GM18870 (cell line): ENCODE measurements at regions not wholly inside any gene's neighbourhood (a gene's known extent, or its start where the extent isn't known, plus 50 kb on each side); places are given as distances from the start of the nearest gene placed in this dataset.
"Not testable (repeated sequence)": the region's sequence is repeated elsewhere in the genome, so short reads cannot be mapped to it uniquely, and the experiment has no call there.

Experiments
- ATAC-seq: cut with Tn5 transposase; IDR thresholded peaks from one replicate; pipeline ENCODE4 v1.9.1; 2021; ENCODE audit warnings: moderate library complexity; ENCODE audit not compliant: unreplicated experiment

- no peak for ATAC-seq
Measured at GRCh38 chr12:60630796-60631195, 1035.0 kb downstream of the SLC16A7 start.

GRCh38 chr12:60644076-60644475, 1048.2 kb downstream of the SLC16A7 start:
- ATAC-seq = no peak

GRCh38 chr12:60666895-60667294, 1071.1 kb downstream of the SLC16A7 start:
- ATAC-seq = no peak

- no peak for ATAC-seq
Measured at GRCh38 chr12:60672949-60673348, 1077.1 kb downstream of the SLC16A7 start.

GRCh38 chr12:60684988-60685655, 1089.3 kb downstream of the SLC16A7 start:
- no peak for ATAC-seq

- ATAC-seq = no peak
Measured at GRCh38 chr12:60689137-60689536, 1093.3 kb downstream of the SLC16A7 start.

GRCh38 chr12:60693019-60693626, 1097.3 kb downstream of the SLC16A7 start:
- no peak for ATAC-seq

GRCh38 chr12:60704171-60704914, 1108.5 kb downstream of the SLC16A7 start:
- no peak for ATAC-seq

- ATAC-seq = no peak
Measured at GRCh38 chr12:60710246-60710645, 1114.4 kb downstream of the SLC16A7 start.

GRCh38 chr12:60714141-60714900, 1118.5 kb downstream of the SLC16A7 start:
- no peak for ATAC-seq

- ATAC-seq = no peak
Measured at GRCh38 chr12:60724475-60724874, 1128.6 kb downstream of the SLC16A7 start.

GRCh38 chr12:60724984-60725383, 1129.2 kb downstream of the SLC16A7 start:
- no peak for ATAC-seq

- peak; percentile 50 for ATAC-seq
Measured at GRCh38 chr12:60752589-60752988, 1156.8 kb downstream of the SLC16A7 start.

- no peak for ATAC-seq
Measured at GRCh38 chr12:60758224-60758623, 1162.4 kb downstream of the SLC16A7 start.

- ATAC-seq = no peak
Measured at GRCh38 chr12:60760965-60761364, 1165.1 kb downstream of the SLC16A7 start.

GRCh38 chr12:60801166-60801565, 1205.3 kb downstream of the SLC16A7 start:
- ATAC-seq = not testable (repeated sequence)

GRCh38 chr12:60803147-60803546, 1207.3 kb downstream of the SLC16A7 start:
- ATAC-seq = no peak

GRCh38 chr12:60805364-60805763, 1209.5 kb downstream of the SLC16A7 start:
- no peak for ATAC-seq

- ATAC-seq = no peak
Measured at GRCh38 chr12:60819794-60820193, 1224.0 kb downstream of the SLC16A7 start.

GRCh38 chr12:60822580-60822979, 1226.8 kb downstream of the SLC16A7 start:
- ATAC-seq = no peak

GRCh38 chr12:60830381-60830780, 1234.6 kb downstream of the SLC16A7 start:
- no peak for ATAC-seq
